Renal cortex interstitium (tissue), 11 donors: ENCODE measurements at regions not wholly inside any gene's neighbourhood (a gene's known extent, or its start where the extent isn't known, plus 50 kb on each side); places are given as distances from the start of the nearest gene placed in this dataset.
"Not testable (repeated sequence)": the region's sequence is repeated elsewhere in the genome, so short reads cannot be mapped to it uniquely, and the experiment has no call there.

ENCODE experiments used
- DNase-seq, 11 donors: peaks; one replicate each; pipeline ENCODE4 v3.0.0-alpha.2; 2013; ENCODE audit warnings: low read depth in 9 of 11, low spot score in 4 of 11; ENCODE audit errors: extremely low read depth in 1 of 11

- DNase-seq = no peak
These were observed 181.8 kb upstream of the POF1B start for GRCh38 chrX:85561231-85561630.

- DNase-seq = no peak
These were observed 165.1 kb upstream of the POF1B start for GRCh38 chrX:85544609-85545008.

GRCh38 chrX:85543866-85544265, 164.4 kb upstream of the POF1B start:
- DNase-seq = no peak

GRCh38 chrX:85529141-85529540, 149.7 kb upstream of the POF1B start:
- not testable (repeated sequence) for DNase-seq

GRCh38 chrX:85517994-85518718, 138.7 kb upstream of the POF1B start:
- no peak for DNase-seq

GRCh38 chrX:85516131-85516530, 136.7 kb upstream of the POF1B start:
- no peak for DNase-seq

- DNase-seq = no peak
These were observed 127.4 kb upstream of the POF1B start for GRCh38 chrX:85506871-85507270.

- no peak for DNase-seq
These were observed 126.3 kb upstream of the POF1B start for GRCh38 chrX:85505801-85506200.

GRCh38 chrX:85504381-85504780, 124.9 kb upstream of the POF1B start:
- DNase-seq = no peak

GRCh38 chrX:85503258-85504158, 124.0 kb upstream of the POF1B start:
- no peak for DNase-seq

- no peak for DNase-seq
These were observed 121.9 kb upstream of the POF1B start for GRCh38 chrX:85501349-85501748.

- DNase-seq = no peak
These were observed 119.9 kb upstream of the POF1B start for GRCh38 chrX:85499400-85499799.

- no peak for DNase-seq
These were observed 114.4 kb upstream of the POF1B start for GRCh38 chrX:85493821-85494220.

GRCh38 chrX:85454295-85454694, 74.8 kb upstream of the POF1B start:
- DNase-seq = no peak

- DNase-seq = no peak
These were observed 65.1 kb upstream of the POF1B start for GRCh38 chrX:85444613-85445012.
